GM23338 (cell line): ENCODE measurements at regions not wholly inside any gene's neighbourhood (a gene's known extent, or its start where the extent isn't known, plus 50 kb on each side); places are given as distances from the start of the nearest gene placed in this dataset.

Experiments used
- ATAC-seq: fragments of 200-7000 bp; cut with Tn5 transposase; 3 replicates; pipeline ENCODE4 v1.9.1; 2020
- DNase-seq: peaks from one replicate; pipeline ENCODE4 v3.0.0-alpha.2; 2015; ENCODE audit warnings: low spot score
- H2AFZ ChIP-seq: fragments of 200-600 bp; sonication (generic); 2 replicates; pipeline ENCODE4 v1.8.0; 2016; ENCODE audit warnings: antibody characterized with exemption, mild to moderate bottlenecking, moderate library complexity
- H3F3A ChIP-seq: fragments of 200-600 bp; sonication (generic); replicated peaks from 2 replicates; pipeline ENCODE4 v1.8.0; 2017; ENCODE audit warnings: antibody characterized with exemption, mixed run types, low read depth
- H3K27ac ChIP-seq: fragments of 200-600 bp; sonication (generic); 2 replicates; pipeline ENCODE4 v1.6.1; 2016; ENCODE audit warnings: low read depth
- H3K27me3 ChIP-seq: fragments of 200-600 bp; sonication (generic); 2 replicates; pipeline ENCODE4 v1.8.0; 2016; ENCODE audit warnings: mild to moderate bottlenecking, mixed run types, moderate library complexity; ENCODE audit not compliant: insufficient read depth
- H3K36me3 ChIP-seq: fragments of 200-600 bp; sonication (generic); 2 replicates; pipeline ENCODE4 v1.8.0; 2016; ENCODE audit warnings: mild to moderate bottlenecking; ENCODE audit not compliant: insufficient read depth
- H3K4me1 ChIP-seq: fragments of 200-600 bp; sonication (generic); 2 replicates; pipeline ENCODE4 v1.8.0; 2016; ENCODE audit warnings: mild to moderate bottlenecking, moderate library complexity; ENCODE audit not compliant: insufficient read depth
- H3K4me2 ChIP-seq: fragments of 200-600 bp; sonication (generic); 2 replicates; pipeline ENCODE4 v1.7.1; 2017; ENCODE audit warnings: mixed run types
- H3K4me3 ChIP-seq: fragments of 200-600 bp; sonication (generic); 2 replicates; pipeline ENCODE4 v1.6.1; 2016; ENCODE audit warnings: mixed run types
- H3K79me2 ChIP-seq: fragments of 200-600 bp; sonication (generic); replicated peaks from 2 replicates; pipeline ENCODE4 v1.8.0; 2017; ENCODE audit warnings: mild to moderate bottlenecking; ENCODE audit not compliant: insufficient read depth
- H3K9me2 ChIP-seq: fragments of 200-600 bp; sonication (generic); 2 replicates; pipeline ENCODE4 v1.8.0; 2017; ENCODE audit not compliant: insufficient read depth
- H4K20me1 ChIP-seq: fragments of 200-600 bp; sonication (generic); replicated peaks from 2 replicates; pipeline ENCODE4 v1.8.0; 2017; ENCODE audit warnings: mild to moderate bottlenecking; ENCODE audit not compliant: insufficient read depth
- H3K27ac Mint-ChIP-seq: 2 replicates; pipeline ENCODE4 v1.8.0; 2020; ENCODE audit warnings: inconsistent platforms, mild to moderate bottlenecking, moderate library complexity, mixed read lengths
- H3K27me3 Mint-ChIP-seq: 3 replicates; pipeline ENCODE4 v1.8.0; 2022; ENCODE audit warnings: low read depth, mild to moderate bottlenecking, moderate library complexity, mixed read lengths, inconsistent platforms; ENCODE audit not compliant: insufficient read depth, poor library complexity
- H3K36me3 Mint-ChIP-seq: 3 replicates; pipeline ENCODE4 v1.8.0; 2021; ENCODE audit warnings: low read depth, mild to moderate bottlenecking, inconsistent platforms, moderate library complexity, mixed read lengths
- H3K4me1 Mint-ChIP-seq: 3 replicates; pipeline ENCODE4 v1.8.0; 2020; ENCODE audit warnings: mild to moderate bottlenecking, inconsistent platforms, mixed read lengths
- H3K4me3 Mint-ChIP-seq: 3 replicates; pipeline ENCODE4 v1.8.0; 2021; ENCODE audit warnings: moderate library complexity, mild to moderate bottlenecking, inconsistent platforms, mixed read lengths
- H3K9me3 Mint-ChIP-seq: 3 replicates; pipeline ENCODE4 v1.8.0; 2020; ENCODE audit warnings: moderate library complexity, mild to moderate bottlenecking, inconsistent platforms, mixed read lengths
- CREB1 ChIP-seq: fragments of 250-450 bp; sonication (Bioruptor Pico); IDR thresholded peaks from 2 replicates; pipeline ENCODE4 v1.5.0; 2020; ENCODE audit warnings: low read depth, mild to moderate bottlenecking, moderate library complexity
- EZH2 ChIP-seq: fragments of 200-600 bp; sonication (generic); IDR thresholded peaks from one replicate; pipeline ENCODE4 v1.8.0; 2017; ENCODE audit warnings: antibody characterized with exemption, mild to moderate bottlenecking, low read depth; ENCODE audit not compliant: unreplicated experiment
- JUNB ChIP-seq: IDR thresholded peaks from one replicate; pipeline ENCODE4 v1.6.1; 2016; ENCODE audit warnings: antibody characterized with exemption; ENCODE audit not compliant: unreplicated experiment
- NANOG ChIP-seq: IDR thresholded peaks from 2 replicates; pipeline ENCODE4 v1.6.1; 2016; ENCODE audit warnings: antibody characterized with exemption, borderline replicate concordance
- STAT1 ChIP-seq: IDR thresholded peaks from one replicate; pipeline ENCODE4 v1.6.1; 2016; ENCODE audit warnings: antibody characterized with exemption; ENCODE audit not compliant: unreplicated experiment
- ZNF331 ChIP-seq: fragments of 250-450 bp; sonication (Bioruptor Pico); IDR thresholded peaks from 2 replicates; pipeline ENCODE4 v1.5.0; 2020; ENCODE audit warnings: low read depth, mild to moderate bottlenecking, moderate library complexity
- ZNF462 ChIP-seq: fragments of 250-450 bp; sonication (Bioruptor Pico); IDR thresholded peaks from 2 replicates; pipeline ENCODE4 v1.5.0; 2020; ENCODE audit warnings: mild to moderate bottlenecking, moderate library complexity
- TF ChIP-seq, protein P1 (sequence below), 2 experiments: fragments of 200-600 bp in 1 of 2; sonication (generic) in 1 of 2; conservative IDR thresholded peaks; 2 replicates each; pipeline versions ENCODE4 v1.5.1 to v1.6.1; 2016 to 2017; ENCODE audit warnings: antibody characterized with exemption in 2 of 2, low read depth in 2 of 2, mild to moderate bottlenecking in 2 of 2, moderate library complexity in 1 of 2

DNA sequence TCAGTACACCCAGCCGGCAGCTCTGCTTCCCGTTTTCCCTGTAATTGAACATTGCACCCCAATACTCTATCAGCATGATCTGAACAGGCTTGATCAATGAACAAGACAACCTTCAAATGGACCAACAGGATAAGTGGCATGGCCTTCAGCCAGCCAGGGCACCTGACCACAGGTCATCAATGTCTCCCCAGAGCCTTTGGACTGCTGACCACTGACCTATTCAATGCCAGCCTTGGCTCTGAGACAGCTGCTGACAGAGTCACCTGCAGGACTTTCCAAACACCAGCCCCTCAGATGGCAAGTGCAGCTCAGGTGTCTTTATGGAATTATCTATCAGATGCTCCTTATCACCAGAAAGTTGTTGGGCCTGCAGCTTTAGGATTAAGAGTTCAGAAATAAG is 462.9 kb upstream of the ASIC2 start (continued):
- no peak for TF ChIP-seq JUNB
- no peak for TF ChIP-seq NANOG
- TF ChIP-seq, protein P1, sequence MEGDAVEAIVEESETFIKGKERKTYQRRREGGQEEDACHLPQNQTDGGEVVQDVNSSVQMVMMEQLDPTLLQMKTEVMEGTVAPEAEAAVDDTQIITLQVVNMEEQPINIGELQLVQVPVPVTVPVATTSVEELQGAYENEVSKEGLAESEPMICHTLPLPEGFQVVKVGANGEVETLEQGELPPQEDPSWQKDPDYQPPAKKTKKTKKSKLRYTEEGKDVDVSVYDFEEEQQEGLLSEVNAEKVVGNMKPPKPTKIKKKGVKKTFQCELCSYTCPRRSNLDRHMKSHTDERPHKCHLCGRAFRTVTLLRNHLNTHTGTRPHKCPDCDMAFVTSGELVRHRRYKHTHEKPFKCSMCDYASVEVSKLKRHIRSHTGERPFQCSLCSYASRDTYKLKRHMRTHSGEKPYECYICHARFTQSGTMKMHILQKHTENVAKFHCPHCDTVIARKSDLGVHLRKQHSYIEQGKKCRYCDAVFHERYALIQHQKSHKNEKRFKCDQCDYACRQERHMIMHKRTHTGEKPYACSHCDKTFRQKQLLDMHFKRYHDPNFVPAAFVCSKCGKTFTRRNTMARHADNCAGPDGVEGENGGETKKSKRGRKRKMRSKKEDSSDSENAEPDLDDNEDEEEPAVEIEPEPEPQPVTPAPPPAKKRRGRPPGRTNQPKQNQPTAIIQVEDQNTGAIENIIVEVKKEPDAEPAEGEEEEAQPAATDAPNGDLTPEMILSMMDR (conservative IDR thresholded peaks at IDR 0.05; ENCODE audit: low read depth in 2 of 2): no peak
- no peak for TF ChIP-seq ZNF462

- no peak overlapping the region for H3K27ac ChIP-seq
- no peaks in the 10 kb centered on the region; the same call in 1 of the 2 replicates for H3K4me1 ChIP-seq
- no peaks in the 10 kb centered on the region for H3F3A ChIP-seq
- H3K4me2 ChIP-seq: no peak overlapping the region
- peaks cover 8% of the 10 kb centered on the region; the same call in 1 of the 2 replicates for H3K9me2 ChIP-seq
- no peak overlapping the region for H2AFZ ChIP-seq
- no peak for ATAC-seq
- Mint-ChIP-seq H3K9me3 (no peaks in the 10 kb centered on the region), H3K27me3 (peaks cover 2% of the 10 kb centered on the region), H3K4me3 (no peak overlapping the region), H3K36me3 (no peaks in the 10 kb centered on the region), H3K27ac (no peak overlapping the region), H3K4me1 (peaks cover 3% of the 10 kb centered on the region; the same call in 1 of the 3 replicates)
- H3K27me3 ChIP-seq: no peaks in the 10 kb centered on the region
- no peaks in the 10 kb centered on the region for H3K36me3 ChIP-seq
- no peak for DNase-seq
- no peaks in the 10 kb centered on the region; the same call in 1 of the 2 replicates for H4K20me1 ChIP-seq
- TF ChIP-seq ZNF331 (CRISPR knock-in tag): no peak
- no peak for TF ChIP-seq EZH2
- no peak for TF ChIP-seq CREB1
- TF ChIP-seq JUNB: no peak
- TF ChIP-seq ZNF462: no peak
- no peak for TF ChIP-seq STAT1
- H3K79me2 ChIP-seq: no peaks in the 10 kb centered on the region
- no peak overlapping the region for H3K4me3 ChIP-seq
Measured at GRCh38 chr17:33765871-33766270, 472.8 kb upstream of the ASIC2 start.
